SK-N-SH (cell line): ENCODE measurements at regions not wholly inside any gene's neighbourhood (a gene's known extent, or its start where the extent isn't known, plus 50 kb on each side); places are given as distances from the start of the nearest gene placed in this dataset.

Experiments used
- CTCF ChIA-PET: fragments of 300-600, 350-600 bp; formaldehyde crosslinking; extraction: SDS; loops from one replicate; lab custom pipeline; 2021; lab: Yijun Ruan, JAX
- POLR2A ChIA-PET: fragments of 350-600 bp; sonication (Branson Sonifier 250); formaldehyde crosslinking; extraction: SDS; loops from one replicate; lab custom pipeline; 2020; ENCODE audit warnings: antibody characterized with exemption, inconsistent platforms; lab: Yijun Ruan, JAX
- DNase-seq: peaks from one replicate; pipeline ENCODE4 v3.0.0; 2012
- H2AFZ ChIP-seq: fragments of 200-600 bp; sonication (generic); 2 replicates; pipeline ENCODE4 v1.8.1; 2016; ENCODE audit warnings: antibody characterized with exemption, mild to moderate bottlenecking, low read depth
- H3F3A ChIP-seq: fragments of 200-600 bp; sonication (generic); replicated peaks from 2 replicates; pipeline ENCODE3; 2016; ENCODE audit warnings: antibody characterized with exemption, mild to moderate bottlenecking; ENCODE audit not compliant: insufficient read depth
- H3K27ac ChIP-seq, 2 experiments: fragments of 200-500 bp in 1 of 2; fragments of 200-600 bp in 1 of 2; sonication (Bioruptor generic) in 1 of 2; sonication (generic), shearing (Covaris generic) in 1 of 2; 2 replicates each; pipeline versions ENCODE4 v1.5.1 to v1.6.1; 2014 to 2016; ENCODE audit warnings: low read depth in 2 of 2, inconsistent platforms in 1 of 2, low read length in 1 of 2, mild to moderate bottlenecking in 1 of 2, mixed read lengths in 1 of 2
- H3K27me3 ChIP-seq: fragments of 200-600 bp; sonication (generic), shearing (Covaris generic); 2 replicates; pipeline ENCODE4 v1.6.1; 2016; ENCODE audit warnings: mixed run types; ENCODE audit not compliant: insufficient read depth
- H3K36me3 ChIP-seq, 2 experiments: fragments of 200-500 bp in 1 of 2; fragments of 200-600 bp in 1 of 2; sonication (Bioruptor generic) in 1 of 2; sonication (generic) in 1 of 2; replicated peaks in 1 of 2; 2 replicates each; pipeline versions ENCODE3 to v1.5.1; 2014 to 2016; ENCODE audit warnings: low read length in 1 of 2, mild to moderate bottlenecking in 1 of 2; ENCODE audit not compliant: insufficient read depth in 2 of 2, control insufficient read depth in 1 of 2
- H3K4me1 ChIP-seq, 2 experiments: fragments of 200-500 bp in 1 of 2; fragments of 200-600 bp in 1 of 2; sonication (Bioruptor generic) in 1 of 2; sonication (generic), shearing (Covaris generic) in 1 of 2; 2 replicates each; pipeline versions ENCODE4 v1.5.1 to v1.6.1; 2014 to 2016; ENCODE audit warnings: low read depth in 1 of 2, low read length in 1 of 2, mixed run types in 1 of 2; ENCODE audit not compliant: insufficient read depth in 2 of 2, control insufficient read depth in 1 of 2
- H3K4me2 ChIP-seq: fragments of 200-600 bp; sonication (generic), shearing (Covaris generic); 2 replicates; pipeline ENCODE4 v1.6.1; 2017; ENCODE audit warnings: mixed run types
- H3K4me3 ChIP-seq, 2 experiments: fragments of 200-500 bp in 1 of 2; fragments of 200-600 bp in 1 of 2; sonication (Bioruptor generic) in 1 of 2; sonication (generic), shearing (Covaris generic) in 1 of 2; 2 replicates each; pipeline versions ENCODE4 v1.5.1 to v1.8.1; 2014 to 2016; ENCODE audit warnings: low read depth in 2 of 2, inconsistent platforms in 1 of 2, low read length in 1 of 2, mild to moderate bottlenecking in 1 of 2, mixed read lengths in 1 of 2, moderate library complexity in 1 of 2
- H3K79me2 ChIP-seq: fragments of 200-600 bp; sonication (generic); 2 replicates; pipeline ENCODE4 v1.8.1; 2017; ENCODE audit warnings: mild to moderate bottlenecking; ENCODE audit not compliant: insufficient read depth
- H3K9ac ChIP-seq: fragments of 200-600 bp; sonication (generic); 2 replicates; pipeline ENCODE4 v1.6.1; 2017; ENCODE audit warnings: mixed run types
- H3K9me2 ChIP-seq: fragments of 200-600 bp; sonication (generic); 2 replicates; pipeline ENCODE4 v1.6.1; 2017; ENCODE audit warnings: mixed run types
- H3K9me3 ChIP-seq: fragments of 200-600 bp; sonication (generic); 2 replicates; pipeline ENCODE4 v1.6.1; 2017; ENCODE audit warnings: mixed run types, mild to moderate bottlenecking, moderate library complexity
- H4K20me1 ChIP-seq: fragments of 200-600 bp; sonication (generic); 2 replicates; pipeline ENCODE4 v1.6.1; 2017; ENCODE audit warnings: mild to moderate bottlenecking, mixed run types; ENCODE audit not compliant: insufficient read depth
- CTCF ChIP-seq: fragments of 200-600 bp; sonication (generic); IDR thresholded peaks from 2 replicates; pipeline ENCODE4 v1.6.1; 2017; ENCODE audit warnings: antibody characterized with exemption, mild to moderate bottlenecking, moderate library complexity
- ELF1 ChIP-seq: IDR thresholded peaks from 2 replicates; pipeline ENCODE4 v1.4.0; 2012
- FOXJ3 ChIP-seq: sonication (generic); formaldehyde crosslinking; IDR thresholded peaks from 2 replicates; pipeline ENCODE4 v1.5.1; 2020; ENCODE audit warnings: mild to moderate bottlenecking, missing genetic modification reagents
- FOXM1 ChIP-seq: IDR thresholded peaks from 2 replicates; pipeline ENCODE4 v1.4.0; 2012; ENCODE audit warnings: low read depth, mild to moderate bottlenecking
- JUND ChIP-seq: IDR thresholded peaks from 2 replicates; pipeline ENCODE4 v1.4.0; 2012
- MAX ChIP-seq: IDR thresholded peaks from 2 replicates; pipeline ENCODE4 v1.4.0; 2012; ENCODE audit warnings: low read depth
- MXI1 ChIP-seq: IDR thresholded peaks from 2 replicates; pipeline ENCODE4 v1.6.1; 2012; ENCODE audit warnings: mild to moderate bottlenecking, low read depth, low read length, improper control_type of control experiment
- NFIC ChIP-seq: IDR thresholded peaks from 2 replicates; pipeline ENCODE4 v1.4.0; 2012; ENCODE audit warnings: borderline replicate concordance
- PBX3 ChIP-seq: IDR thresholded peaks from 2 replicates; pipeline ENCODE4; 2012
- POLR2AphosphoS5 ChIP-seq: IDR thresholded peaks from 2 replicates; pipeline ENCODE4 v1.6.1; 2012; ENCODE audit warnings: low read depth, low read length
- RAD21 ChIP-seq: IDR thresholded peaks from 2 replicates; pipeline ENCODE4 v1.6.1; 2012; ENCODE audit warnings: mild to moderate bottlenecking, low read length
- REST ChIP-seq: IDR thresholded peaks from 2 replicates; pipeline ENCODE4 v1.6.1; 2012; ENCODE audit warnings: mild to moderate bottlenecking, low read depth, low read length, moderate library complexity
- RXRA ChIP-seq: IDR thresholded peaks from 2 replicates; pipeline ENCODE4 v1.4.0; 2012; ENCODE audit warnings: low read depth, mild to moderate bottlenecking, borderline replicate concordance
- TEAD4 ChIP-seq: IDR thresholded peaks from 2 replicates; pipeline ENCODE4 v1.4.0; 2012; ENCODE audit warnings: mild to moderate bottlenecking, borderline replicate concordance; ENCODE audit not compliant: insufficient read depth
- USF1 ChIP-seq: IDR thresholded peaks from 2 replicates; pipeline ENCODE4 v1.4.0; 2012; ENCODE audit warnings: low read depth, borderline replicate concordance
- YY1 ChIP-seq: IDR thresholded peaks from 2 replicates; pipeline ENCODE4 v1.4.0; 2012; ENCODE audit warnings: low read depth, mild to moderate bottlenecking
- ZBTB33 ChIP-seq: IDR thresholded peaks from 2 replicates; pipeline ENCODE4 v1.4.0; 2012; ENCODE audit warnings: low read depth, borderline replicate concordance
- WGBS: methylation state at CpG from one replicate; pipeline ENCODE4 v1.1.6; 2017; ENCODE audit warnings: low lambda C conversion rate; 5-methylcytosine and 5-hydroxymethylcytosine counted together

- POLR2A ChIA-PET = no interaction called here
- no peak overlapping the region for H3K4me3 ChIP-seq
- no peaks in the 10 kb centered on the region for H4K20me1 ChIP-seq
- H3K36me3 ChIP-seq = no peaks in the 10 kb centered on the region
- no peak overlapping the region for H2AFZ ChIP-seq
- no peaks in the 10 kb centered on the region for H3F3A ChIP-seq
- H3K9ac ChIP-seq = no peak overlapping the region
- CTCF ChIA-PET = interaction anchor here (1.0 to 1.5 kb wide), 3 partner anchors 16 to 234 kb away, joined by 3 read pairs; no protein-coding TSS in a partner anchor
- no peak overlapping the region for H3K27ac ChIP-seq
- TF ChIP-seq REST (no peak), RXRA (no peak), USF1 (no peak), JUND (no peak), MAX (no peak), YY1 (no peak), ELF1 (no peak), CTCF (no peak), NFIC (no peak), MXI1 (no peak), PBX3 (no peak), FOXJ3 (CRISPR knock-in tag) (no peak), FOXM1 (no peak), POLR2AphosphoS5 (no peak), TEAD4 (no peak), ZBTB33 (no peak), RAD21 (no peak)
- H3K9me3 ChIP-seq = no peaks in the 10 kb centered on the region
- WGBS = 63% methylated on average over 3 of the region's 3 CpGs
- H3K4me2 ChIP-seq = no peak overlapping the region
- H3K4me1 ChIP-seq = no peaks in the 10 kb centered on the region
- DNase-seq = no peak
- no peaks in the 10 kb centered on the region for H3K27me3 ChIP-seq
- no peaks in the 10 kb centered on the region for H3K9me2 ChIP-seq
- H3K79me2 ChIP-seq = no peaks in the 10 kb centered on the region
Observed at GRCh38 chr1:80769208-80769750, 1031.5 kb upstream of the ADGRL2 start.
